PC-3 (cell line): ENCODE measurements at regions not wholly inside any gene's neighbourhood (a gene's known extent, or its start where the extent isn't known, plus 50 kb on each side); places are given as distances from the start of the nearest gene placed in this dataset.

Source experiments
- ATAC-seq: fragments of 200-7000 bp; cut with Tn5 transposase; 2 replicates; pipeline ENCODE4 v1.9.1; 2020; ENCODE audit warnings: mild to moderate bottlenecking, moderate library complexity
- BruUV-seq: library from RNA; stranded (reverse); fragments of 400-500 nt; replicated peaks from 2 replicates; lab custom pipeline; 2021; lab: Mats Ljungman, UMichigan
- CTCF ChIA-PET: fragments of 300-600 bp; sonication (Branson Sonifier 250); formaldehyde crosslinking; loops from one replicate; lab custom pipeline; 2022; ENCODE audit warnings: antibody characterized with exemption; lab: Charles Lee
- POLR2A ChIA-PET: fragments of 300-600 bp; sonication (Branson Sonifier 250); formaldehyde crosslinking; loops from one replicate; lab custom pipeline; 2022; ENCODE audit warnings: antibody characterized with exemption; ENCODE audit not compliant: unreplicated experiment; lab: Charles Lee
- DNase-seq: peaks from one replicate; pipeline ENCODE4 v3.0.0-alpha.2; 2015
- H2AFZ ChIP-seq: fragments of 300-600 bp; sonication (generic); 2 replicates; pipeline ENCODE4 v1.6.0; 2016; ENCODE audit warnings: antibody characterized with exemption, low read length
- H3F3A ChIP-seq: fragments of 300-600 bp; sonication (generic); one replicate; pipeline ENCODE4 v1.6.0; 2017; ENCODE audit warnings: antibody characterized with exemption, low read length, control low read depth, mild to moderate bottlenecking; ENCODE audit not compliant: unreplicated experiment
- H3K27ac ChIP-seq: fragments of 300-600 bp; sonication (generic); 2 replicates; pipeline ENCODE4 v1.5.1; 2016; ENCODE audit warnings: mild to moderate bottlenecking, low read length
- H3K27me3 ChIP-seq: fragments of 300-600 bp; sonication (generic); 2 replicates; pipeline ENCODE4 v1.6.1; 2016; ENCODE audit warnings: low read length, mixed read lengths
- H3K36me3 ChIP-seq: fragments of 300-600 bp; sonication (generic); 2 replicates; pipeline ENCODE4 v1.6.1; 2016; ENCODE audit warnings: low read depth, mixed run types, low read length, mixed read lengths
- H3K4me1 ChIP-seq: fragments of 300-600 bp; sonication (generic); 2 replicates; pipeline ENCODE4 v1.5.1; 2016; ENCODE audit warnings: low read length; ENCODE audit not compliant: insufficient read depth
- H3K4me2 ChIP-seq: fragments of 300-600 bp; sonication (generic); 2 replicates; pipeline ENCODE4 v1.6.0; 2016; ENCODE audit warnings: low read length
- H3K4me3 ChIP-seq: fragments of 300-600 bp; sonication (generic); 2 replicates; pipeline ENCODE4 v1.5.1; 2016; ENCODE audit warnings: mild to moderate bottlenecking, low read length, mixed read lengths
- H3K79me2 ChIP-seq: fragments of 300-600 bp; sonication (generic); 2 replicates; pipeline ENCODE4 v1.6.1; 2017; ENCODE audit warnings: low read length, mixed read lengths
- H3K9ac ChIP-seq: fragments of 300-600 bp; sonication (generic); 2 replicates; pipeline ENCODE4 v1.6.0; 2016; ENCODE audit warnings: mild to moderate bottlenecking, low read length
- H3K9me2 ChIP-seq: fragments of 300-600 bp; sonication (generic); replicated peaks from 2 replicates; pipeline ENCODE4 v1.6.1; 2016; ENCODE audit warnings: mixed run types, low read length, mixed read lengths
- H3K9me3 ChIP-seq: fragments of 300-600 bp; sonication (generic); 2 replicates; pipeline ENCODE4 v1.6.1; 2016; ENCODE audit warnings: low read length, mixed read lengths
- H4K20me1 ChIP-seq: fragments of 300-600 bp; sonication (generic); 2 replicates; pipeline ENCODE4 v1.6.1; 2016; ENCODE audit warnings: low read length, mixed read lengths
- CTCF ChIP-seq: fragments of 300-600 bp; sonication (generic); conservative IDR thresholded peaks from 2 replicates; pipeline ENCODE4 v1.5.1; 2017; ENCODE audit warnings: antibody characterized with exemption, low read depth, mild to moderate bottlenecking, low read length
- EZH2 ChIP-seq: fragments of 300-600 bp; sonication (generic); IDR thresholded peaks from one replicate; pipeline ENCODE4 v1.6.1; 2017; ENCODE audit warnings: antibody characterized with exemption, mild to moderate bottlenecking, low read length; ENCODE audit not compliant: unreplicated experiment
- EZH2phosphoT487 ChIP-seq: fragments of 300-600 bp; sonication (generic); IDR thresholded peaks from 2 replicates; pipeline ENCODE4 v1.6.1; 2018; ENCODE audit warnings: mild to moderate bottlenecking, antibody characterized with exemption, low read length, borderline replicate concordance
- intact Hi-C: fragments of 100-400 bp; cut with micrococcal nuclease; formaldehyde crosslinking; loops from 2 replicates; pipeline ENCODE4 v1.9.0; 2023

- no peaks in the 10 kb centered on the region for H3K36me3 ChIP-seq
- no peak for ATAC-seq
- POLR2A ChIA-PET = no interaction called here
Measured at GRCh38 chr10:120121768-120122167, 229.2 kb downstream of the SEC23IP start.

GRCh38 chr10:120131183-120131582 lies 238.7 kb downstream of the SEC23IP start:
- ATAC-seq (no peak), DNase-seq (peak; percentile 44)
- no peak overlapping the region for H3K4me3 ChIP-seq
- H3F3A ChIP-seq = no peaks in the 10 kb centered on the region
- no peaks in the 10 kb centered on the region for H3K79me2 ChIP-seq
- no peaks in the 10 kb centered on the region for H3K4me1 ChIP-seq
- no peaks in the 10 kb centered on the region for H3K27me3 ChIP-seq
- H3K36me3 ChIP-seq = no peaks in the 10 kb centered on the region
- no TSS peak for BruUV-seq
- no peaks in the 10 kb centered on the region for H3K9me3 ChIP-seq
- intact Hi-C loops = no loop called here
- no peaks in the 10 kb centered on the region for H3K9me2 ChIP-seq
- TF ChIP-seq EZH2 (no peak), CTCF (no peak), EZH2phosphoT487 (no peak)
- CTCF ChIA-PET = no interaction called here
- H3K27ac ChIP-seq = no peak overlapping the region
- H2AFZ ChIP-seq = no peak overlapping the region
- no peak overlapping the region for H3K9ac ChIP-seq
- H3K4me2 ChIP-seq = no peak overlapping the region
- H4K20me1 ChIP-seq = no peaks in the 10 kb centered on the region
- POLR2A ChIA-PET = no interaction called here

More at GRCh38 chr10:120121768-120122167, 229.2 kb downstream of the SEC23IP start:
- H3K4me2 ChIP-seq = no peak overlapping the region
- no peaks in the 10 kb centered on the region for H4K20me1 ChIP-seq
- no peak overlapping the region for H3K27ac ChIP-seq
- no peak for DNase-seq
- TF ChIP-seq EZH2 = no peak
- TF ChIP-seq EZH2phosphoT487 = no peak
- no peak for TF ChIP-seq CTCF
- H3K9ac ChIP-seq = no peak overlapping the region
- no peaks in the 10 kb centered on the region for H3K79me2 ChIP-seq
- no peaks in the 10 kb centered on the region for H3F3A ChIP-seq
- intact Hi-C loops = no loop called here
- H2AFZ ChIP-seq = no peak overlapping the region
- no peaks in the 10 kb centered on the region for H3K9me3 ChIP-seq
- no peak overlapping the region for H3K4me3 ChIP-seq
- no peaks in the 10 kb centered on the region for H3K9me2 ChIP-seq
- H3K4me1 ChIP-seq = no peaks in the 10 kb centered on the region
- no TSS peak for BruUV-seq
- CTCF ChIA-PET = no interaction called here
- H3K27me3 ChIP-seq = peaks cover 31% of the 10 kb centered on the region

GRCh38 chr10:120132811-120133210 lies 240.3 kb downstream of the SEC23IP start:
- no peaks in the 10 kb centered on the region for H3K4me1 ChIP-seq
- H3K4me2 ChIP-seq = no peak overlapping the region
- H3K9ac ChIP-seq = no peak overlapping the region
- no TSS peak for BruUV-seq
- no peak for ATAC-seq
- H3K4me3 ChIP-seq = no peak overlapping the region
- no peak overlapping the region for H2AFZ ChIP-seq
- ChIA-PET CTCF (no interaction called here), POLR2A (no interaction called here)
- H3K27me3 ChIP-seq = no peaks in the 10 kb centered on the region
- no peaks in the 10 kb centered on the region for H3K9me3 ChIP-seq
- H3K36me3 ChIP-seq = no peaks in the 10 kb centered on the region
- no peaks in the 10 kb centered on the region for H3F3A ChIP-seq
- H4K20me1 ChIP-seq = no peaks in the 10 kb centered on the region
- intact Hi-C loops = no loop called here
- no peak for DNase-seq
- H3K79me2 ChIP-seq = no peaks in the 10 kb centered on the region
- H3K27ac ChIP-seq = no peak overlapping the region
- H3K9me2 ChIP-seq = no peaks in the 10 kb centered on the region
- TF ChIP-seq CTCF (no peak), EZH2 (no peak), EZH2phosphoT487 (no peak)
